ENCODE measurements at regions not wholly inside any gene's neighbourhood (a gene's known extent, or its start where the extent isn't known, plus 50 kb on each side); places are given as distances from the start of the nearest gene placed in this dataset.

DNA sequence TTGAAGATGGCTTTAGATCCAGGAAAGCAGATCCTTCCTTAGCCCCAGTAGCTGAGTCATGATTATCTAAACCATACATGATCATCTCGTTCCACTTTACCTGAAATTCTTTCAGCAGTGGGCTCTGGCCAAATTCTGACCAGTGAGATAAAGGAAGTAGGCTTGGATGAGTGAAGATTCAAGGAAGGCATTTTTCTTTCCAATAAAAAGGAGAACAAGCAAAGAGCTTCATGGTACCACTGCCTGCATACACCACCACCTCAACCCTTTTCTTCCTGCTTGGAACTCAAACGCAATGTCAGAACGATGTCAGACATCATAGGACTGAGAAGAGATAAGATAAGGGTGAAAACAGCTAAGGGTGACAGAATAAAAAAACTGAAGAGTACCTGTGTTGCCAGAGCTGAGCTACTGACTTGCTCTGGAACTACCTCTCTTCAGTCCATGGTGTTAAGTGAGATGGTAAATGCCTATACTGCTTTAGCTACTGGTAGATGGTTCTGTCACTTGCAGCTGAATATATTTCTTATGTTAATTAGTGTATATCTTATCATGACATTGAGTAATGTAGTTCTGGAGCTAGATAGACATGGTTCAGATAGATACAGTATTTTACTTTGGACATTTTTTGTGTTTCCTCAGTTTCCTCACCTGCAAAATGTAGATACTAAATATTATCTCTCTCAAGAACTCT is 58.7 kb upstream of the ACVR1 start:
- no peaks in the 10 kb centered on the region for H3K36me3 ChIP-seq (ENCODE audit: insufficient read depth, low read length)
- peaks cover 35% of the 10 kb centered on the region for H3K4me1 ChIP-seq (ENCODE audit: insufficient read depth, low read length)
- no peak overlapping the region for H3K9ac ChIP-seq (ENCODE audit: low read depth, low read length)

DNA sequence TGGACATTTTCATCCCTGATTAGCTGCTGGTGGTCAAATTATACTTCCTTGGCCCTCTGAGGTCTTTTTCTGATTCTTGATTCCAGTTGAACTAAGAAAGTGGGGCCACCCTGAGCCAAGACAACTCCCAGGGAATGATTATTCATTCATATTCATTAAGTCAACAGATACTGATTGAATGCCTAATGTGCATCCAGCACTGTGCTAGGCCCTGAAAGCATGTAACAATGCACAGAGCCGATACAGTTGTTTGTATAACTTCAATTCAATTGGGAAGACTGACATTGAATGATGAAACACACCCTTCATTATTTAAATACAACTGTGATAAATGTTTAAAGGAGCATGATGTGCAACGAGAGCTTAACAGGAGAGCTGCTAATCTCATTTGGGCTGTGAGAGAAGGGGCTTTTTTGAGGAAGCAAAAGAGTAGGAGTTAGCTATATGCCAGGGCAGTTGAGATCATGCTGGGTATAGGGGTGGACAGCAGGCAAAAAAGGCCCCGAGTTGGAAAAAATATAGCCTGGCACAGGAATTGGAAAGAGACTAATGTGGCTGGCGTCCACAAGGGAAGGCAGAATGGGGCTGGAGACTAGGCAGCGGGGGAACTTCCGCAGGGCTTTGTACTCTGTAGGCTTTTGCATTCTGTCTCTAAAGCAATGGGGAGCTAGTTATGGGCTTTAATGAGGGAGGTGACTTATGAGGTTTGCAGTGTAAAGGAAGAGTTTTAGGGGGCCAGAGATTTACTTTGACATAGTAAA is 57.2 kb upstream of the ACVR1 start:
- H3K36me3 ChIP-seq (ENCODE audit: insufficient read depth, low read length) = no peaks in the 10 kb centered on the region

More for the DNA sequence above, 58.7 kb upstream of the ACVR1 start:
- no peaks in the 10 kb centered on the region for H3K9me3 ChIP-seq (ENCODE audit: control insufficient read depth, insufficient read depth, low read length)

DNA sequence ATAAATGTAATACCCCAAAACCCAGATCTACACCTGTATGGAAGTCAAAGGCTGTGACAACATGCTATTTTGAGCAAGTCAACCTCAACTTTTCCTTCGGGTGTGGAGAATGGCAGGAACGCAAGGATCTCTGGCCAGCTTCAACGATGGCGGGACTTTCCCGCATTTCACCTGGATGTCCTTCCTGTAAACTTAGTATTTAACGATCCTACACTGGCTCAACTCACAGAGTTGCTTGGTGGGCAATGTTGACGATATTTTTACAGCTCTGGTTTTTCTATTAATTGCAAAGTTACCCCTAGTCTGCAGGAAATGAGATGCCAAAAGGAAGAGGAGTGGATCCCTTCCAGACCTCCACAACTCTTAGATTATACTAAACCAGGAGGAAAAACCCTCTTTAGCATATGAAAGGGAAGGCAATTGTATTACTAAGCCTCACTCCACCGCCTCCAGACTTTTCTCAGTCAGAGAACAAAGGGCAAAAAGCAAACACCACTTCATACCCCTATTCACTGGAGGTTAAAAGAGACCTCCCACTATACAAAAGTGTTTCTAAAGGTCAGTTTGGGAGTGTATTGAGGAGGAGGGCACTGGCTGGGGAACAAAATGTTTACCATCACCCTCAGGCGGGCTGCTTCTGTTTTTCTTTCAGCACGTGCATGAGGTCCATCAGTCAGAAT is 56.5 kb upstream of the ACVR1 start:
- Histone ChIP-seq H3K9me3 (ENCODE audit: control insufficient read depth, insufficient read depth, low read length) (no peaks in the 10 kb centered on the region), H3K9ac (ENCODE audit: low read depth, low read length) (peak overlapping the region; percentile 41; the same call in 1 of the 2 replicates), H3K36me3 (ENCODE audit: insufficient read depth, low read length) (no peaks in the 10 kb centered on the region), H3K4me1 (ENCODE audit: insufficient read depth, low read length) (peaks cover 29% of the 10 kb centered on the region)

More for the DNA sequence above, 57.2 kb upstream of the ACVR1 start:
- Histone ChIP-seq H3K9me3 (ENCODE audit: control insufficient read depth, insufficient read depth, low read length) (no peaks in the 10 kb centered on the region), H3K4me1 (ENCODE audit: insufficient read depth, low read length) (peaks cover 29% of the 10 kb centered on the region), H3K9ac (ENCODE audit: low read depth, low read length) (peak overlapping the region; percentile 21)

DNA sequence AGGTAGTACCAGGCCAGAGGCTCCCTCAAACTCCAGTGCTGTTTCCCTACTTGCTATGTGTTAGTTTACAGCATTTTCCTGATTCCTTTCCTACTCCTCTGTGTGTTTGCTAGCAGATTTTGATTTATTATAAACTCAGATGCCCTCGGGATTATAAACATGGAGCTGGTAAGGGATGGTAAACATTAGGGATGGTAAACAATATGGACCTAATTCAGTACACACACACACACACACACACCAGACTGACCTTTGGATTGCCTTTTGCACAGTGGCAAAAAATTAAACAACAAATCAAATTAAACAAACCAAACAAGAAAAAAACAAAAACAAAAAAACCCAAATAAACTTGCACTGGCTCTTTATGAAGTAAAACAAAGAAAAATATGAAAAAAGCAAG is 55.4 kb upstream of the ACVR1 start:
- H3K9me3 ChIP-seq (ENCODE audit: control insufficient read depth, insufficient read depth, low read length) = no peaks in the 10 kb centered on the region
- H3K36me3 ChIP-seq (ENCODE audit: insufficient read depth, low read length) = no peaks in the 10 kb centered on the region
- no peak overlapping the region for H3K9ac ChIP-seq (ENCODE audit: low read depth, low read length)
- H3K4me1 ChIP-seq (ENCODE audit: insufficient read depth, low read length) = peaks cover 29% of the 10 kb centered on the region

DNA sequence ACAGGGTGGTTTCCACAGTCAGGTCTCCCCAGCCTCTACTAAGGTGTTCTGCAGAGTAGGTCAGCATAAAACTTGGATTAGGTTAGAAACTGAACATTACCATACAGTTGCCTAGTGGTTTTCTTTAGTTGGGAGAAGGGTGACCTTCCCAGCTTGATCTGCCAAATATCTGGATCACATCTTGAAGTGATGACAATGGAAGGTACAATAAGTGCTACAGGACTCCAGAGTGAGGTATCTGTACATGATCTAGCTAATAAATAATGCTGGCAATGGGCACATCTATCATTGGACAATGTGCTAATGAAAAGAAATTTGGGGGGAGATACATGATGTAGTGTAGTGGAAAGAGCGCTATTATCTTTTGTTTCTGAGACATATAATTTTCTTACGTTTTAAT is 54.6 kb upstream of the ACVR1 start:
- no peaks in the 10 kb centered on the region for H3K9me3 ChIP-seq (ENCODE audit: control insufficient read depth, insufficient read depth, low read length)
- no peaks in the 10 kb centered on the region for H3K36me3 ChIP-seq (ENCODE audit: insufficient read depth, low read length)
- no peak overlapping the region for H3K9ac ChIP-seq (ENCODE audit: low read depth, low read length)
- H3K4me1 ChIP-seq (ENCODE audit: insufficient read depth, low read length) = peaks cover 29% of the 10 kb centered on the region

DNA sequence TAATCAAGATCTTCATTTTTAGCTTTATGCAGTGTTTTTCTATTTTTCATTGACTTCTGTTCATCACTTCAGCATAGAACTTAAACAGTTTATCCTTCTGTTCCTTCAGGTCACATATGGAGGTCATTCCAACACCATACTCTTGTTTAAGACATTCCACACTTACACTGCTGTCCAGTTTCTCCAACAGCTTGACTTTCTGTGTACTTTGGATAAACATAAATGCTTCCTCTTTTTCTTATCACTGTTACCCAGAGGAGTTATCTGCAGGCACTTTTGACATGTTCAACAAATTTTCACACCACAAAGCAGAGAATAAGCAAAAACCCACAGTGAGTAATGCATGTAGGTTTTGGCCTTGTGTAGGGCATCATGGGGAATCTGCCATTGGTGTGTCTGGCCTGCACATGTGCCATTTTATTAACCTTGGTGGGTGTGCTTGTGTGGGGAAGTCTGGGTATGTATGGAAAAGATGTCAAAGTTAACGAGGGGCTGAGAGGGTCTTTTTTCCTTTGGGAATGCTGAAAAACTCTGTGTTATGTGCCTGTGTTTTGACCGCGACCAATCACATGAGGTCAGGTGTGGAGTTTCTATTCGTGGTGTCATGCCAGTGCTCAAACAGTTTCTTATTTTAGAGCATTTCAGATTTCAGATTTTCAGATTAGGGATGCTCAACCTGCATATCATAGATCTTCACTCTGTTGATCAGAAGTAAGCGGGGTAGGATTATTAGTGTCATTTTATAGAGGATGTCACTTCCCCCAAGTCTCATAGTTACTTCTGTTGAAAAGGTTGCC is 53.9 kb upstream of the ACVR1 start:
- Histone ChIP-seq H3K9me3 (ENCODE audit: control insufficient read depth, insufficient read depth, low read length) (no peaks in the 10 kb centered on the region), H3K9ac (ENCODE audit: low read depth, low read length) (no peak overlapping the region), H3K4me1 (ENCODE audit: insufficient read depth, low read length) (peaks cover 30% of the 10 kb centered on the region), H3K36me3 (ENCODE audit: insufficient read depth, low read length) (no peaks in the 10 kb centered on the region)

DNA sequence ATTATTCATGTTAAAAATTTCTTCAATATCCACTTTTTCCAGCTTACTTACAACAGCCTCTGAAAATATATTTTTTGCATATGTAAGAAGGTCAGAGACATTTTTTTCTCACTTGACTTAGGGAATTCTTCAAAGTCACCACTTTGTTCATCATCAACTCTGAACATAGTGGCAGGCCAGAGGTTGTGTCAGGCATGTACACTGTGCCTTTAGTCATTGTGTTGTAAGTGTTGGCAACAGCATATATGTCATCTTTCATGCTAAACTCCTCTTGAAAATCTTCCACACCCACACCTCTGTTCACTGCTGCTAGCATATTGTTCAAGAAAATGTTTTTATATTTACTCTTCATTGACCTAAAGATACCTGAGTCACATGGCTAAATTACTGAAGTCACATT is 52.2 kb upstream of the ACVR1 start:
- Histone ChIP-seq H3K9me3 (ENCODE audit: control insufficient read depth, insufficient read depth, low read length) (no peaks in the 10 kb centered on the region), H3K36me3 (ENCODE audit: insufficient read depth, low read length) (no peaks in the 10 kb centered on the region), H3K9ac (ENCODE audit: low read depth, low read length) (no peak overlapping the region), H3K4me1 (ENCODE audit: insufficient read depth, low read length) (peaks cover 30% of the 10 kb centered on the region)

DNA sequence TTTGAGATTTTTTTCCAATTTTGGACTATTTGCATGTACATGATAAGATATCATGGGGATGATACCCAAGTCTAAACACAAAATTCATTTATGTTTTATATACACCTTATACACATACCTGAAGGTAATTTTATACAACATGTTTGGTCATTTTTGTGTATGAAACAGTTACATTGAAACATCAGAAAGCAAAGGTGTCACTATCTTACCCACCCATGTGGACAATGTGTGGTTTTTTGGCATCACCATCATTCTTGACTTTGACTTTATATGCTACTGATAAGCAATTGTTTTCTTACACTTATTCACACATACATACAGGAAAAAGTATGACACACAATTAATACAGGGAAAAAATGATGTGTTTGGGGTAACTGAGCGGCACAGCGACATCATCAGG is 51.0 kb upstream of the ACVR1 start:
- no peaks in the 10 kb centered on the region for H3K36me3 ChIP-seq (ENCODE audit: insufficient read depth, low read length)
- no peak overlapping the region for H3K9ac ChIP-seq (ENCODE audit: low read depth, low read length)

More for the DNA sequence above, 51.0 kb upstream of the ACVR1 start:
- peaks cover 26% of the 10 kb centered on the region for H3K4me1 ChIP-seq (ENCODE audit: insufficient read depth, low read length)
- H3K9me3 ChIP-seq (ENCODE audit: control insufficient read depth, insufficient read depth, low read length) = no peaks in the 10 kb centered on the region

Measured in ES-I3 (cell line).